Fibroblast of lung (primary cell): ENCODE measurements at regions not wholly inside any gene's neighbourhood (a gene's known extent, or its start where the extent isn't known, plus 50 kb on each side); places are given as distances from the start of the nearest gene placed in this dataset.

Experiments
- DNase-seq, 2 donors: peaks; one replicate each; pipeline versions ENCODE4 v3.0.0 to v3.0.0-alpha.2; 2010; ENCODE audit warnings: low read depth in 2 of 2
- H2AFZ ChIP-seq: 2 replicates; pipeline ENCODE4 v1.5.1; 2012; ENCODE audit warnings: low read length, control low read depth, inconsistent platforms
- H3K27ac ChIP-seq: 2 replicates; pipeline ENCODE4 v1.5.1; 2011; ENCODE audit warnings: low read length, control low read depth; ENCODE audit not compliant: insufficient read depth
- H3K27me3 ChIP-seq: 2 replicates; pipeline ENCODE4 v1.5.1; 2011; ENCODE audit warnings: mild to moderate bottlenecking, low read length; ENCODE audit not compliant: control insufficient read depth, insufficient read depth
- H3K36me3 ChIP-seq: 2 replicates; pipeline ENCODE4 v1.5.1; 2011; ENCODE audit warnings: low read length; ENCODE audit not compliant: control insufficient read depth, insufficient read depth
- H3K4me1 ChIP-seq: 2 replicates; pipeline ENCODE4 v1.5.1; 2011; ENCODE audit warnings: low read length; ENCODE audit not compliant: control insufficient read depth, insufficient read depth; ENCODE audit errors: extremely low read depth
- H3K4me2 ChIP-seq: 2 replicates; pipeline ENCODE4 v1.5.1; 2011; ENCODE audit warnings: low read length, control low read depth; ENCODE audit not compliant: insufficient read depth; ENCODE audit errors: extremely low read depth
- H3K4me3 ChIP-seq, 4 experiments: fragments of 200-600 bp in 1 of 4; sonication (generic) in 1 of 4; replicated peaks in 1 of 4; 2 replicates each; pipeline ENCODE4 v1.5.1; 2011 to 2016; ENCODE audit warnings: low read length in 4 of 4, low read depth in 3 of 4, mild to moderate bottlenecking in 3 of 4, control low read depth in 2 of 4, inconsistent platforms in 1 of 4, mixed read lengths in 1 of 4; ENCODE audit not compliant: insufficient read depth in 1 of 4; ENCODE audit errors: control extremely low read depth in 1 of 4
- H3K79me2 ChIP-seq: 2 replicates; pipeline ENCODE4 v1.5.1; 2012; ENCODE audit warnings: mild to moderate bottlenecking, low read length, inconsistent platforms; ENCODE audit not compliant: control insufficient read depth, insufficient read depth
- H3K9ac ChIP-seq: 2 replicates; pipeline ENCODE4 v1.5.1; 2011; ENCODE audit warnings: mild to moderate bottlenecking, low read length, control low read depth; ENCODE audit not compliant: insufficient read depth
- H3K9me3 ChIP-seq: 2 replicates; pipeline ENCODE4 v1.5.1; 2012; ENCODE audit warnings: low read depth, low read length; ENCODE audit not compliant: control insufficient read depth, insufficient read depth
- H4K20me1 ChIP-seq: 2 replicates; pipeline ENCODE4 v1.5.1; 2011; ENCODE audit warnings: low read length; ENCODE audit not compliant: control insufficient read depth, insufficient read depth; ENCODE audit errors: extremely low read depth
- EZH2 ChIP-seq: IDR thresholded peaks from 2 replicates; pipeline ENCODE4 v1.5.1; 2012; ENCODE audit warnings: low read length, control low read depth, mild to moderate bottlenecking; ENCODE audit errors: missing control alignments
- TF ChIP-seq, protein P1 (sequence below), 2 donors: IDR thresholded peaks in 1 of 2; conservative IDR thresholded peaks in 1 of 2; 1 replicate in 1 of 2; 2 replicates in 1 of 2; pipeline ENCODE4 v1.5.1; 2011 to 2012; ENCODE audit warnings: low read length in 2 of 2, control low read depth in 1 of 2, inconsistent platforms in 1 of 2, low read depth in 1 of 2, mild to moderate bottlenecking in 1 of 2

DNA sequence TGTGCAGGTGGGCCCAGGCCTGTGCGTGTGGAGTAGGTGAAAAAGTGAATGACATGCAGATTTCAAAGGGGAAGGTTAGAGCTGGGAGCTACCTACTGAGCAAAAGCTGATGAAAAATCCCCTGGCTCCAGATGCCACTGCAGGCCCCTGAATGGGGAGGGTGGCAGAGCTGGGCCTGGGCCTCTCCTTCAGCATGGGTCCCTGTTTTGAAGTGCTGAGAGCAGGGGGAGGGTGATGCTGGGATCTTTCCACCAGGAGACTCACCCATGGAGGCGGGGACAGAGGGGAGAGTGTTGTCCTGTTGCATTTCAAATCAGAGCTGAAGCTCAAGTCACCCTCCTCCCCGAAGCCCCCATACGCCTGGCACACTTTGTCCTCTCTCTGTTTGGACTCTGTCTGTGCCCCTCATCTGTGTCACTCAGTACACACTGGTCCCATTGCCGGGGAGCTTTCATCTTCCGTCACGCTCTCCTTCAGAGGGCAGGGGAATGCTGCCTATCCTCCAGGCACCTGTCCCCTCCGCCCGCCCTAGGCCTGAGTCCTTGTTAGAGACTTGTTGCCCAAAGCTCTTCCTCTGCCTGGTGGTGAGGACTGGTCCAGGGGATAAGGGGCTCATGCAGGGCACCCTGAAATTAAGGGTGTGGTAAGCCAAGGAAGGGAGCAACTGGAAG, 206.6 kb downstream of the HAUS1 start:
- Histone ChIP-seq H3K9ac (no peak overlapping the region), H4K20me1 (no peaks in the 10 kb centered on the region), H2AFZ (no peak overlapping the region), H3K4me1 (no peaks in the 10 kb centered on the region), H3K27ac (no peak overlapping the region), H3K27me3 (no peaks in the 10 kb centered on the region), H3K36me3 (no peaks in the 10 kb centered on the region), H3K9me3 (no peaks in the 10 kb centered on the region), H3K4me3 (no peak overlapping the region), H3K79me2 (no peaks in the 10 kb centered on the region), H3K4me2 (no peak overlapping the region)
- DNase-seq = no peak
- TF ChIP-seq EZH2 = no peak
- TF ChIP-seq, protein P1, sequence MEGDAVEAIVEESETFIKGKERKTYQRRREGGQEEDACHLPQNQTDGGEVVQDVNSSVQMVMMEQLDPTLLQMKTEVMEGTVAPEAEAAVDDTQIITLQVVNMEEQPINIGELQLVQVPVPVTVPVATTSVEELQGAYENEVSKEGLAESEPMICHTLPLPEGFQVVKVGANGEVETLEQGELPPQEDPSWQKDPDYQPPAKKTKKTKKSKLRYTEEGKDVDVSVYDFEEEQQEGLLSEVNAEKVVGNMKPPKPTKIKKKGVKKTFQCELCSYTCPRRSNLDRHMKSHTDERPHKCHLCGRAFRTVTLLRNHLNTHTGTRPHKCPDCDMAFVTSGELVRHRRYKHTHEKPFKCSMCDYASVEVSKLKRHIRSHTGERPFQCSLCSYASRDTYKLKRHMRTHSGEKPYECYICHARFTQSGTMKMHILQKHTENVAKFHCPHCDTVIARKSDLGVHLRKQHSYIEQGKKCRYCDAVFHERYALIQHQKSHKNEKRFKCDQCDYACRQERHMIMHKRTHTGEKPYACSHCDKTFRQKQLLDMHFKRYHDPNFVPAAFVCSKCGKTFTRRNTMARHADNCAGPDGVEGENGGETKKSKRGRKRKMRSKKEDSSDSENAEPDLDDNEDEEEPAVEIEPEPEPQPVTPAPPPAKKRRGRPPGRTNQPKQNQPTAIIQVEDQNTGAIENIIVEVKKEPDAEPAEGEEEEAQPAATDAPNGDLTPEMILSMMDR (conservative IDR thresholded peaks at IDR 0.05 in 1 of 2, IDR thresholded peaks at IDR 0.05 in 1 of 2; ENCODE audit: low read depth in 1 of 2, low read length in 2 of 2) = no peak

DNA sequence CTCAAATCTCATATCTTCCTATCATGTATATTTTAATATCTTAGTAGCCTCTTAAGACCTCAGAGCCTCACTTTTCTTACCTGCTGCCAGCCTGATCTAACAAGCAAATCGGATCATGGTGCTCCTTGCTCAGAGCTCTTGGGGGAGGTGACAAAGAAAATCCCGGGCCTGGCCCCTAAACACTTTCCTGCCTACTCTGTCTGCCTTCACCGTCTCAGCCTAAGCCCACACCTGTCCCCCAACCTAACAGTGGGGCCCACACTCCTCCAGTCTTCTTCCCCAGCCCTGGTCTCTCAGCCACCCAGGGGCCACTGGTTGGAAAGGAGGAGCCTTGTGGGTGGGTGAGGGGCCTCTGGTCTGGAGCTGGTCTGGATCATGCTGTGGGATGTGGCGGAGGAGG, 207.3 kb downstream of the HAUS1 start:
- H3K9me3 ChIP-seq = no peaks in the 10 kb centered on the region
- no peaks in the 10 kb centered on the region for H3K36me3 ChIP-seq
- H3K9ac ChIP-seq = no peak overlapping the region
- no peak overlapping the region for H3K27ac ChIP-seq
- H3K27me3 ChIP-seq = no peaks in the 10 kb centered on the region
- H3K4me2 ChIP-seq = no peak overlapping the region
- H4K20me1 ChIP-seq = no peaks in the 10 kb centered on the region
- DNase-seq = no peak
- H3K79me2 ChIP-seq = no peaks in the 10 kb centered on the region
- TF ChIP-seq, protein P1 (conservative IDR thresholded peaks at IDR 0.05 in 1 of 2, IDR thresholded peaks at IDR 0.05 in 1 of 2; ENCODE audit: low read depth in 1 of 2, low read length in 2 of 2) = no peak
- no peak for TF ChIP-seq EZH2
- H3K4me1 ChIP-seq = no peaks in the 10 kb centered on the region
- H3K4me3 ChIP-seq = no peak overlapping the region
- no peak overlapping the region for H2AFZ ChIP-seq

DNA sequence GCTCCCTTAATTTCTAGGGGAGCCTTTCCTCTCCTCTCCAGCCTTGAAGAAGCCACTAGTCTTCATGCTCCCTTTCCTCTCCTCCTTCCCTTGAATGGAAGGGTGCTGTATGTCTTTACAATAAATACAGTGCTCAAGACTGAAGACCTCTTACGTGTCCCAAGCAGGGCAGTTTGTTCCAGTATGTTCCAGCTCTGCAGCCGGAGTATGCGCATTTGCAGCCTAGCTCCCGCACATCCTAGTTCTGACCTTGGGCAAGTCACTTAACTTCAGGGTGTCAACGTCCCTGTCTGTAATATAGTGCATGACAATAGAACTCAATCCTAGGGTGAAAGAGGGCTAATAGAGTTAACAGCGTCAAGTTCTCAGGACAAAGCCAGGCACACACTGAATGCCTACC, 208.0 kb downstream of the HAUS1 start:
- Histone ChIP-seq H3K4me2 (no peak overlapping the region), H3K9me3 (no peaks in the 10 kb centered on the region), H3K4me3 (no peak overlapping the region), H3K79me2 (no peaks in the 10 kb centered on the region), H3K27me3 (no peaks in the 10 kb centered on the region), H3K36me3 (no peaks in the 10 kb centered on the region), H2AFZ (no peak overlapping the region), H4K20me1 (no peaks in the 10 kb centered on the region), H3K27ac (no peak overlapping the region), H3K9ac (no peak overlapping the region), H3K4me1 (no peaks in the 10 kb centered on the region)
- TF ChIP-seq, protein P1 (conservative IDR thresholded peaks at IDR 0.05 in 1 of 2, IDR thresholded peaks at IDR 0.05 in 1 of 2; ENCODE audit: low read depth in 1 of 2, low read length in 2 of 2) = no peak
- DNase-seq = no peak
